HG03469 (cell line): ENCODE measurements at regions not wholly inside any gene's neighbourhood (a gene's known extent, or its start where the extent isn't known, plus 50 kb on each side); places are given as distances from the start of the nearest gene placed in this dataset.
A peak's percentile ranks its signal among the peaks of the same experiment; 100 is the strongest.
"Not testable (repeated sequence)": the region's sequence is repeated elsewhere in the genome, so short reads cannot be mapped to it uniquely, and the experiment has no call there.

ENCODE experiments used
- ATAC-seq: cut with Tn5 transposase; IDR thresholded peaks from one replicate; pipeline ENCODE4 v1.9.1; 2021; ENCODE audit warnings: mild to moderate bottlenecking, moderate library complexity, moderate number of reproducible peaks; ENCODE audit not compliant: unreplicated experiment

DNA sequence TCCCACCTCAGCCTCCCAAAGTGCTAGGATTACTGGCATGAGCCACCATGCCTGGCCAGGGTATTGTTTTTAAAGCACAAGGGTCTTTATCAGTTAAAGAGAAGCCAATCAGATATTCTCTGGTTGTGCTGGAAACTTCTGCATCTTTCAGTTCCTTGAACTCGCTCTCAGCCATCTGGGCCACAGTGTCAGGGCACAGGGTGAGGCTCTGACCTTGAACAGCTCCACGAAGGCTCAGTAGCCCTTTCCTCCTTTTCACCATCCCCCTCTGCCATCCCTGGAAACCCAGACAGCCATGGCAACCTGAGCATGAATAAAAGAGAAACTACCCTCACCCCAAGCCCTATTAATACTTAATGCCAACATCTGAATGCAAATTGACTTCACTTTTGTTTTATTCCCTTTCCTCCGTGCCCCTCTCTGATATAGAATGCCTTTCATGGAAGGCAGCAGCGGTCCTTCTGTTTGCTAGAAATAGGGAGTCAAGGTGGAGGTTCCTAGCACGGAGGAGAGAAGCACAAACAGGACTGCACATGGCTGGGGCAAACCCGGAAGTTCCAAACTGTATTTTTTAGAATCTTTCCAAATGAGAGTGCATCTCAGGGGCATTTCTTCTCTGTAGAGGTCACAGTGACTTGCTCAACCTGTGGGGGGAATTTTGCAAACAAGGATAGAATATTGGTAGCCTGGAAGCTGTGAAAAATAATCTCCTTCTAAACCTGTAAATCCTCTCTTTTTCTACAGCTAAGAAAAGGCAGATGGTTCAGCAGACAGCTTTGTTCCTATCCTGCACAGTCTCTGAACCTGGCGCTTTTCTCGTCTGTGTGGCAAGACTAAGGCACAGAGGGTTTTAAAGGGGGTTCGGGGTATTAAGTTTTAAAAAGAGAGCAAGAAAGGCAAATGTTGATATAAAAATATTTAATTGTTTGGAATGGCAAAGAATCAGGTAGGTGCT lies 176.4 kb upstream of the RREB1 start:
- ATAC-seq: no peak

DNA sequence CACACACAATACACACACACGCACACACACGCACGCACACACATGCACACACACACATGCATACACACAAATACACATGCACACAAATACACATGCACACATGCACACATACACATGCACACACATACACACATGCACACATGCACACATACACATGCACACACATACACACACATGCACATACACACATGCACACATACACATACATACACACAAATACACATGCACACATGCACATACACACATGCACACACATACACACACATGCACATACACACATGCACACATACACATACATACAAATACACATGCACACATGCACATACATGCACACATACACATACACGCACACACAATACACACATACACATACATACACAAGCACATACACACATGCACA lies 175.4 kb upstream of the RREB1 start:
- no peak for ATAC-seq

- ATAC-seq: no peak
Measured at GRCh38 chr6:6932968-6933367, 174.8 kb upstream of the RREB1 start.

DNA sequence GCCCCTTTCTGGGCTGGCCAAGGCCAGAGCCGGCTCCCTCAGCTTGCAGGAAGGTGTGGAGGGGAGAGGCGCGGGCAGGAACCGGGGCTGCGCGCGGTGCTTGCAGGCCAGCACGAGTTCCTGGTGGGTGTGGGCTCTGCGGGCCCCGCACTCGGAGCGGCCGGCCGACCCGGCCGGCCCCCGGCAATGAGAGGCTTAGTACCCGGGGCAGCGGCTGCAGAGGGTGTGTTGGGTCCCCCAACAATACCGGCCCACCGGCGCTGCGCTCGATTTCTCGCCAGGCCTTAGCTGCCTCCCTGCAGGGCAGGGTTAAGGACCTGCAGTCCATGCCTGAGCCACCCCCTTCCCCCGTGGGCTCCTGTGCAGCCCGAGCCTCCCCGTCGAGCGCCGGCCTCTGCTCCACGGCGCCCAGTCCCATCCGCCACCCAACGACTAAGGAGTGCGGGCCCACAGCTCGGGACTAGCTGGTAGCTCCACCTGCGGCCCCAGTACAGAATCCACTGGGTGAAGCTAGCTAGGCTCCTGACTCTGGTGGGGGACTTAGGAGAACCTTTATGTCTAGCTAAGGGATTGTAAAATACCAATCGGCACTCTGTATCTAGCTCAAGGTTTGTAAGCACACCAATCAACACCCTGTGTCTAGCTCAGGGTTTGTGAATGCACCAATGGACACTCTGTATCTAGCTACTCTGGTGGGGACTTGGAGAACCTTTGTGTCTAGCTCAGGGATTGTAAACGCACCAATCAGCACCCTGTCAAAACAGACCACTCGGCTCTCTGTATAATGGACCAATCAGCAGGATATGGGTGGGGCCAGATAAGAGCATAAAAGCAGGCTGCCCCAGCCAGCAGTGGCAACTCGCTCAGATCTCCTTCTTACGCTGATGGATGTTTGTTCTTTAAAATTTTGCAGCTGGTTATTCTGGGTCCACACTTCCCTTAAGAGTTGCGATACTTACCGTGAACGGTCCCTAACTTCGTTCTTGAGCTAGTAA lies 167.4 kb upstream of the RREB1 start:
- ATAC-seq: no peak

GRCh38 chr6:6941201-6941600 lies 166.6 kb upstream of the RREB1 start:
- ATAC-seq: no peak

DNA sequence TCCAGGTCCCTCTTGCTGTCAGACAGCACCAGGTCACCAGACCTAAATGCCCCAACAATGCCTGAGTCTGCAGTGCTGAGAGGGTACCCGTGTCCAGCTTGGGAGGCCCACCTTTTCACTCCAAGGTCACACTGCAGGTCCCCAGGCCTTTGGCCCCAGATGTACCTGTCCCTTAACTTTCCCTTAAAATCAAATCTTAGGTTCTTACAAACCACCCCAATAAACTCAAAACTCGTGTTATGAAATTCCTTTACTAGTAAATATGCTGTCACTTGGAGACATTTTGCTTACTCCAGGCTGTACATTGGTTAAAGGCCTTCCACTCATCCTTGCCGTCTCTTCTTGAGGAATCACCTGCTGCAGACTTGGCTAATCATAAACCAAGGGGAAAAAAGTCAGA lies 165.7 kb upstream of the RREB1 start:
- ATAC-seq: no peak

DNA sequence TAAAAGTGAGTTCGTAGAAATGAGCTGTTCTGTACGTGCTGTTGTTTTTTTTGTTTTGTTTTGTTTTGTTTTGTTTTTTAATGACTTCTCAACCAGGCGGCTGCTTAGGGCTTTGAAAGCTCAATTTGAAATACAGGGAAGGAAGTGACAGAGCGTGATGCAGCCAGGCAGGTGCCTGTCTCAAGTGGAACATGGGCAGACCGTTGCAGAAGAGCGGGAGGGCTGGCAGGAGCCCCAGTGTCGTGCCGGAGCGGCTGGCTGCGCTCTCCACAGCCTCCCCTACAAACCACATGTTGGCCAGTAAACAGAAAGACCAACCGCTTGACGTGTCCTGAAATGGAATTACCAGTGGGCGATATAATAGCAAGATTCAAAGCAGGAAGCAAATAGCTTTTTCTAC lies 164.9 kb upstream of the RREB1 start:
- ATAC-seq: peak; percentile 80

GRCh38 chr6:6943421-6943820 lies 164.3 kb upstream of the RREB1 start:
- ATAC-seq: no peak

DNA sequence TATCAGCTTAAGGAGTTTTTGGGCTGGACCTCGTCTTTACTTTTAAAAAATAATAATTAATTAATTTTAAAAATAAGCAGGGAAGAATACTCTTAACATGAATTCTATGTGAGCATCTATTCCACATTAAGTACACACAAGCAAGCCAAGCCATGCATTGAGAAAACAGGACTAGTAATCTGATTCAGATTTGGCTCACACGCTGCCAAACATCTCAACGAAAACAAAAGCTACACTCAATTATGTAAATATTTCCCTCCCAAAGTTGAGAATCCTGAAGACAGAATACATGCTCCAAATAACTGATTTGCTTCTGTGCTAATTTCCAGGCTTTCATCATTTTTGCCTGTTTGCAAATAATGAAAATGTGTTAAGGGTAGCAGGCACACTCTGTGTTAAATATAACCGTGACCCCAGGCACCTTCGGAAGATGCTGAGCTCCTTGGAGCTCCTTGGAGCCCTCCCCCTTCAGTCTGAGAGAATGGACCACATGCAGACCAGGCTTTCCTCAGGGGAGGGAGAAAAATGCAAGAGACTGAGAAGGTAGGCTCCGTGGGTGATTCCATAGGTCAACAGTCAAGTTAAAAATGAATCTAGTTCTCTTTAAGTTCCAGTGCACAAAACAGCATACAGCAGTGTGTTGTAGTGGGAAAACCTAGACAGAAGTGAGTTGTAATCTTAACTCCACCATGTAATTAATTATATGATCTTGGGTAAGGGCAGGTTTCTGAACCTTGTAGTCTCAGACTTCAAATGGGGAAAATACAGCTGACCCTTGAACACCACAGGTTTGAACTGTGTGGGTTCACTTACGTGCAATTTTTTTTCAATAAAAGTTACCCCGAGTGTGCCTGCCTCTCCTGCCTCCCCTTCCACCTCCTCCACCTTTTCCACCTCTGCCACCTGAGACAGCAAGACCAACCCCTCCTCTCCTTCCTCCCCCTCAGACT lies 161.3 kb upstream of the RREB1 start:
- ATAC-seq: no peak

DNA sequence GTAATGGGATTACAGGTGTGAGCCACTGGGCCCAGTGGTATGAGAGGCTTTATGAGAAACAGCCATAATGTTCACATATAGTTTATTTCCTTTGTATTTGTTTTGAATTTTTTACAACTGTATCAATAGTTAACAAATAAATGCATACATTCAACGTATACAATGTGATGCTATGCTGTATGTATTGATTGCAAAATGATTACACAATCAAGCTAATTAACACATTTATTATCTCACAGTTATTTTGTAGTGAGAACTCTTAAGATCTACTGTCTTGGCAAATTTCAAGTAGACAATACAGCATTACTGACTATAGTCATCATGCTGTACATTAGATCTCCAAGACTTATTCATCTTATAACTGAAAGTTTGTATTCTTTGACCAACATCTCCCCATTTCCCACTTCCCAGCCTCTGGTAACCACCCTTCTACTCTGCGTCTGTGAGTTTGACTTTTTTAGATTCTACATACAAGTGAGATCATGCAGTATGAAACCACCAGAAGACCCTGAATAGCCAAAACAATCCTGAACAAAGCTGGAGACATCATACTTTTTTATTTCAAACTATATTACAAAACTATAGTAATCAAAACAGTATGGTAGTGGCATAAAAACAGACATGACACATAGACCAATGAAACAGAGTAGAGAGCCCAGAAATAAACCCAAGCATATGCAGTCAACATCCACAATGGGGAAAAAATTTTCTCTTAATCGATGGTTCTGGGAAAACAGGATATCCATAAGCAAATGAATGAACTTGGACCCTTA lies 157.2 kb upstream of the RREB1 start:
- ATAC-seq: no peak

DNA sequence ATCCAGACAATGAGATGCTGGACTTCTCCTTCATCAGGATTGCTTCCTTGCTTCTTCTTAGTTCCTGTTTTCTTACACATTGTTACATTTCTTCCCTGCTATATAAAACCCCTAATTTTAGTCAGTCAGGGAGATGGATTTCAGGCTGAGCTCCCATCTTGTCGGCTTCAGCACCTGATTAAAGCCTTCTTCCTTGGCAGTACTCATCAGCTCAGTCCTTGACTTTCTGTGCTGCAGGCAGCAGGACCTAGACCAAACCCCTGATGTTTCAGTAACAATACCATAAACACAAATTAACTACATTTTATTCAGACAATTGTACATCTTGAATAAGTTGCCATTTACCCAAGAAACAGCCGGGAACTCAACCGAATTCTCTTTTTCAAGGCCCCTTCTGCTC lies 156.4 kb upstream of the RREB1 start:
- no peak for ATAC-seq

DNA sequence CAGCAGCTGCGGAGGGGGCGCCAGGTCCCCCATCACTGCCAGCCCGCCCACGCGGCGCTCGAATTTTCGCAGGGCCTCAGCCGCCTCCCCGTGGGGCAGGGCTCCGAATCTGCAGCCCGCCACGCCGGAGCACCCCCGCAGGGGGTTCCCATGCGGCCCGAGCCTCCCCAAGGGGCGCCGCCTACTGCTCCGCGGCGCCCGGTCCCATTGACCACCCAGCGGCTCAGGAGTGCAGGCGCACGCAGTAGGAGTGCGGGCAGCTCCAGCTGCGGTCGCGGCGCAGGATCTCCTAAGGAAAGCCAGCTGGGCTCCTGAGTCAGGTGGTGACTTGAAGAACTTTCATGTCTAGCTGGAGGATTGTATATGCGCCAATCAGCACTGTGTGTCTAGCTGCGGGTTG lies 155.3 kb upstream of the RREB1 start:
- no peak for ATAC-seq

DNA sequence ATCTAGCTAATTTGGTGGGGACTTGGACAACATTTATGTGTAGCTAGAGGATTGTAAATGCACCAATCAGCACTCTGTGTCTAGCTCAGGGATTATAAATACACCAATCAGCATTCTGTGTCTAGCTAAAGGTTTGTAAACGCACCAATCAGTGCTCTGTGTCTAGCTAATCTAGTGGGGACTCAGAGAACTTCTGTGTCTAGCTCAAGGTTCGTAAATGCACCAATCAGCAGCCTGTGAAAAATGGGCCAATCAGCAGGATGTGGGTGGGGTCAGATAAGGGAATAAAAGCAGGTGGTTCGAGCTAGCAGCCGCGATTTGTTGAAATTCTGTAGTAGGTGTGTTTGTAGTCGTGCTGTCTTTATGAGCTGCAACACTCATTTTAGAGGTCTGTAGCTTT lies 154.8 kb upstream of the RREB1 start:
- ATAC-seq: not testable (repeated sequence)

DNA sequence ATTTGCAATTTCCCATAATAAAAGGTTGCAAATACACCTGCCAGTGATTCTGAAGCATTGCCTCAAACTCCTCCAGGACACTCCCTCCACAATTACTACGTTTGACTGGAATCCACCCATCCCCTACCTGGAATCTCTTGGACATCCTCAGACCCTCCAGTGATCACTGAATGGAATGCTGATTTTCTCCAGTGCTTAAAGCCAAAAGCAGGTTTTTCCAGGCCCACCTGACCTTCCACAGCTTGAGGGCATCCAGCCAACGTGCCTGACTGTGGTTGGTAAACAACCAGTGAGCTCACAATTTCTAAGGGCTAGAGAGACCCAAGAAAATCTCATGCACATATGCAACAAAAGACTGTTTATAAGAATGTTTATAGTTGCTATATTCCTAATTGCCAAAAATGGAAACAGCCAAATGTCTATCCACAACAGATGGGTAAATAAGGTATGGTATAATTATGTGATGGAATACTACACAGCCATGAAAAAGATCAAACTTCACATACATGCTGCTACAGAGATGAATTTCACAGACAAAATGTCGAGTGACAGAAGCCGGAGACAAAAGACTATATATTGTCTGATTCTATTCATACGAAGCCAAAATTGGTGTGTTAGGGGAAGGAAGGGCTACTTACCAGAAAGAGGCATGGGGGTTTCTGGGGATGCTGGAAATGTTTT lies 147.1 kb upstream of the RREB1 start:
- ATAC-seq: no peak

DNA sequence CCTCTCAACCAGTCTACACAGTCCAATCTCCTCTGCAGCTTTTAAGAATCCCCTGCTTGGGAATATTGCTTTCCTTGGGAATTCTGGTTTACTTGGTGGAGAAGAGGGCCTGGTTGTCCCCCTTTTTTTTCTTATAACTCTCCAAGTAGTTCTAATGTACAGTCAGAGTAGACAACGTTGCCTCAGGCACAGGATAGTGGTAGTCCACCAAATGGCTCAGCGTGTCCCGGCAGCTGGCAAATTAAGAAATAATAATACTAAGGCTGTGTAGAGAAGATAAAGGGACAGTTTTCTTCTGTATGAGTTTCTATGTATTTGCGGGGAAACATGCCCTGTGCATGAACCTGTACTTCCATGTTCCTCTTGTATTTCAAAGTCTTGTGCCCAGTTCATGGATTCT lies 145.7 kb upstream of the RREB1 start:
- no peak for ATAC-seq

- no peak for ATAC-seq
Measured at GRCh38 chr6:6962699-6963098, 145.1 kb upstream of the RREB1 start.

- not testable (repeated sequence) for ATAC-seq
Measured at GRCh38 chr6:6963390-6963789, 144.4 kb upstream of the RREB1 start.

GRCh38 chr6:6964675-6965074 lies 143.1 kb upstream of the RREB1 start:
- no peak for ATAC-seq

- ATAC-seq: no peak
Measured at GRCh38 chr6:6966127-6966526, 141.6 kb upstream of the RREB1 start.
